Duodenal mucosa (tissue), 2 donors: ENCODE measurements at regions not wholly inside any gene's neighbourhood (a gene's known extent, or its start where the extent isn't known, plus 50 kb on each side); places are given as distances from the start of the nearest gene placed in this dataset.

ENCODE experiments used
- H3K27ac ChIP-seq: one replicate; pipeline ENCODE4 v1.7.0; 2013; ENCODE audit warnings: low read depth, low read length
- H3K27me3 ChIP-seq, 2 donors: one replicate each; pipeline ENCODE4 v1.7.0; 2013; ENCODE audit warnings: low read length in 2 of 2, control low read depth in 1 of 2; ENCODE audit not compliant: insufficient read depth in 2 of 2, control insufficient read depth in 1 of 2
- H3K36me3 ChIP-seq, 2 donors: one replicate each; pipeline ENCODE4 v1.7.0; 2013; ENCODE audit warnings: low read length in 2 of 2, control low read depth in 1 of 2; ENCODE audit not compliant: insufficient read depth in 2 of 2, control insufficient read depth in 1 of 2
- H3K4me1 ChIP-seq, 2 donors: one replicate each; pipeline ENCODE4 v1.7.0; 2013; ENCODE audit warnings: low read length in 2 of 2, control low read depth in 1 of 2; ENCODE audit not compliant: insufficient read depth in 2 of 2, control insufficient read depth in 1 of 2
- H3K4me3 ChIP-seq, 2 donors: one replicate each; pipeline ENCODE4 v1.7.0; 2013; ENCODE audit warnings: low read length in 2 of 2, low read depth in 1 of 2
- H3K9ac ChIP-seq, 2 donors: one replicate each; pipeline ENCODE4 v1.7.0; 2013; ENCODE audit warnings: low read length in 2 of 2, low read depth in 1 of 2
- H3K9me3 ChIP-seq, 2 donors: one replicate each; pipeline ENCODE4 v1.7.0; 2013; ENCODE audit warnings: low read length in 2 of 2, control low read depth in 1 of 2; ENCODE audit not compliant: control insufficient read depth in 1 of 2

GRCh38 chr7:114242992-114243507 is 171.6 kb upstream of the FOXP2 start:
- no peaks in the 10 kb centered on the region for H3K36me3 ChIP-seq

GRCh38 chr7:114229246-114229645 is 185.4 kb upstream of the FOXP2 start:
- H3K9ac ChIP-seq: no peak overlapping the region
- H3K27me3 ChIP-seq: no peaks in the 10 kb centered on the region
- no peak overlapping the region for H3K4me3 ChIP-seq
- H3K27ac ChIP-seq: no peak overlapping the region
- H3K4me1 ChIP-seq: no peaks in the 10 kb centered on the region
- H3K36me3 ChIP-seq: no peaks in the 10 kb centered on the region
- no peaks in the 10 kb centered on the region for H3K9me3 ChIP-seq

More at GRCh38 chr7:114242992-114243507, 171.6 kb upstream of the FOXP2 start:
- Histone ChIP-seq H3K4me1 (no peaks in the 10 kb centered on the region), H3K9ac (no peak overlapping the region), H3K27ac (no peak overlapping the region), H3K4me3 (no peak overlapping the region), H3K27me3 (no peaks in the 10 kb centered on the region), H3K9me3 (no peaks in the 10 kb centered on the region)

GRCh38 chr7:114225784-114226183 is 188.8 kb upstream of the FOXP2 start:
- H3K9me3 ChIP-seq: no peaks in the 10 kb centered on the region
- no peaks in the 10 kb centered on the region for H3K4me1 ChIP-seq
- H3K9ac ChIP-seq: no peak overlapping the region
- H3K27me3 ChIP-seq: no peaks in the 10 kb centered on the region
- H3K27ac ChIP-seq: no peak overlapping the region
- H3K4me3 ChIP-seq: no peak overlapping the region
- no peaks in the 10 kb centered on the region for H3K36me3 ChIP-seq

- Histone ChIP-seq H3K27ac (no peak overlapping the region), H3K36me3 (no peaks in the 10 kb centered on the region), H3K9me3 (no peaks in the 10 kb centered on the region), H3K27me3 (no peaks in the 10 kb centered on the region), H3K4me1 (no peaks in the 10 kb centered on the region), H3K4me3 (no peak overlapping the region), H3K9ac (no peak overlapping the region)
Measured at GRCh38 chr7:114218283-114218682, 196.3 kb upstream of the FOXP2 start.

GRCh38 chr7:114217026-114217806 is 197.4 kb upstream of the FOXP2 start:
- no peak overlapping the region for H3K27ac ChIP-seq
- H3K4me1 ChIP-seq: no peaks in the 10 kb centered on the region
- no peaks in the 10 kb centered on the region for H3K36me3 ChIP-seq
- H3K9me3 ChIP-seq: no peaks in the 10 kb centered on the region
- H3K4me3 ChIP-seq: no peak overlapping the region
- H3K9ac ChIP-seq: no peak overlapping the region
- H3K27me3 ChIP-seq: no peaks in the 10 kb centered on the region

DNA sequence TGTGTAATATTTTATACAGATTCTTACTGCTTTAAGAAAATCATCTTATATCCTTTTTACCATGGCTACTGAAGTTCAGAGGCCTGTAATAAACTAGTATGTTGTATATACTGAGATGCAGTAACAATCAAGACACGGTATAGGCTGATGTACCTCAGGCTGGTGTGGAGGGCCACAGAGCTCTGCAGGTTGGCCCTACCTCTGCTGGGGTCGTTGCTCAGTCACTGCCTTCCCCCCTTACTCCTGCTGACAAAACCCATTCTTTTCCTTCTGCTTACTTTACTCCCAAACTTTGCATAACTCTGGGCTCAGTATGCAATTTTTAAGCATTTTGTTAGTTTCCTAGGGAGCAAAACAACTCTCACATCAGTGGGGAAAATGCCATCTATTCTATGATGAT is 200.1 kb upstream of the FOXP2 start:
- Histone ChIP-seq H3K36me3 (no peaks in the 10 kb centered on the region), H3K27me3 (no peaks in the 10 kb centered on the region), H3K9ac (no peak overlapping the region), H3K4me1 (no peaks in the 10 kb centered on the region), H3K9me3 (no peaks in the 10 kb centered on the region), H3K4me3 (no peak overlapping the region), H3K27ac (no peak overlapping the region)

DNA sequence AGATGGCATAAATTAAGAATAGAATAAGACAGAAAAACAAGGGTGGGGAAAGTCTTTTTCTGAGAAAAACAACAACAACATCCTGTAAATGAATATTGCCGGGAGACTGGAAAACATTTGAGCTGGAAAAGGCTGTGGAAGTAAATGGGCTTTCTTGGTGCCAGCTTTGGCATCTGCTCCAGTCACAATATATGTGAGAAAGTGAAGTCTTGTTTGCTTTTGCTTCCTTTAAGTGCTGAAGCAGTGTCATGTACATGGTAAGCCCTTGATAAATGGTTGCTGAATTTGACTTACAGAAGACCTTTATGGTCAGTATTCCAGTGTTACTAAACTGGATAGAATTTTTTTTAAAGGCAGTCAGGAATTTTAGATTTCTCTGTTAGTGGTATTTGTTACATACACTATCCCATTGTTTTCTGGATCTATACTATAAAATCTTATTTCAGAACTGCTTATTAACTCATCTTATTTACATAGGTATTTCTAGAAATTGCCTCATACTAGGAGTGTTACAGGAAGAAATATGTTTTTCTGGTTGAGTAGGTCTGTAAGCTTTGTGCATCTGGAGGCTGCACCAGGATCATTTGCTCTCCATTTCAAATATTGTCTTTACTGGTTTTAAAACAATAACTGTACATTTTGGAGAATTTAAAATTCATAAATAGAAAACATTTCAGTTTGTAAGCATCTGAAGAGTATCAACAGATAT is 201.7 kb upstream of the FOXP2 start:
- no peak overlapping the region for H3K9ac ChIP-seq
- no peaks in the 10 kb centered on the region for H3K4me1 ChIP-seq
- H3K4me3 ChIP-seq: no peak overlapping the region
- no peak overlapping the region for H3K27ac ChIP-seq
- H3K36me3 ChIP-seq: no peaks in the 10 kb centered on the region
- H3K27me3 ChIP-seq: no peaks in the 10 kb centered on the region
- no peaks in the 10 kb centered on the region for H3K9me3 ChIP-seq

- no peaks in the 10 kb centered on the region for H3K36me3 ChIP-seq
- no peak overlapping the region for H3K9ac ChIP-seq
- no peaks in the 10 kb centered on the region for H3K9me3 ChIP-seq
- no peak overlapping the region for H3K4me3 ChIP-seq
- H3K4me1 ChIP-seq: no peaks in the 10 kb centered on the region
- H3K27ac ChIP-seq: no peak overlapping the region
- H3K27me3 ChIP-seq: no peaks in the 10 kb centered on the region
Measured at GRCh38 chr7:114209968-114210367, 204.6 kb upstream of the FOXP2 start.

- H3K9me3 ChIP-seq: no peaks in the 10 kb centered on the region
- no peaks in the 10 kb centered on the region for H3K36me3 ChIP-seq
- H3K27me3 ChIP-seq: no peaks in the 10 kb centered on the region
- no peak overlapping the region for H3K27ac ChIP-seq
- no peak overlapping the region for H3K9ac ChIP-seq
- no peaks in the 10 kb centered on the region for H3K4me1 ChIP-seq
- H3K4me3 ChIP-seq: no peak overlapping the region
Measured at GRCh38 chr7:114206688-114207087, 207.9 kb upstream of the FOXP2 start.

- no peaks in the 10 kb centered on the region for H3K36me3 ChIP-seq
- H3K9ac ChIP-seq: no peak overlapping the region
- no peaks in the 10 kb centered on the region for H3K27me3 ChIP-seq
- H3K27ac ChIP-seq: no peak overlapping the region
- H3K4me3 ChIP-seq: no peak overlapping the region
- no peaks in the 10 kb centered on the region for H3K4me1 ChIP-seq
- H3K9me3 ChIP-seq: no peaks in the 10 kb centered on the region
Measured at GRCh38 chr7:114196517-114196916, 218.1 kb upstream of the FOXP2 start.
